ENCODE measurements at regions not wholly inside any gene's neighbourhood (a gene's known extent, or its start where the extent isn't known, plus 50 kb on each side); places are given as distances from the start of the nearest gene placed in this dataset.

GRCh38 chr13:99061411-99061810, 83.5 kb upstream of the DOCK9 start:
- Histone ChIP-seq H3K27ac (peak overlapping the region; percentile 21), H3K4me2 (no peak overlapping the region), H3K9me3 (ENCODE audit: low read depth) (no peaks in the 10 kb centered on the region), H3K9me2 (replicated peaks; ENCODE audit: insufficient read depth) (no peaks in the 10 kb centered on the region), H3K36me3 (replicated peaks; ENCODE audit: insufficient read depth, low read depth) (no peaks in the 10 kb centered on the region), H2AFZ (no peak overlapping the region), H3K4me3 (no peak overlapping the region), H4K20me1 (ENCODE audit: insufficient read depth, poor library complexity, severe bottlenecking) (no peaks in the 10 kb centered on the region), H3K27me3 (no peaks in the 10 kb centered on the region), H3K4me1 (ENCODE audit: insufficient read depth) (peaks cover 30% of the 10 kb centered on the region), H3K79me2 (peaks cover 3% of the 10 kb centered on the region)
- 71% methylated on average over 4 of the region's 4 CpGs for WGBS (ENCODE audit: low lambda C conversion rate, missing lambda C conversion rate)
- no peak for DNase-seq (ENCODE audit: low spot score)
- TF ChIP-seq EZH2phosphoT487 (IDR thresholded peaks at IDR 0.05; ENCODE audit: low read depth, severe bottlenecking, unreplicated experiment) (no peak), EZH2 (IDR thresholded peaks at IDR 0.05; ENCODE audit: borderline replicate concordance) (no peak), CTCF (IDR thresholded peaks at IDR 0.05; ENCODE audit: poor library complexity) (no peak)

GRCh38 chr13:99062593-99062992, 84.7 kb upstream of the DOCK9 start:
- Histone ChIP-seq H3K4me2 (peak overlapping the region; percentile 20), H2AFZ (no peak overlapping the region)

GRCh38 chr13:99063178-99063577, 85.3 kb upstream of the DOCK9 start:
- H4K20me1 ChIP-seq (ENCODE audit: insufficient read depth, poor library complexity, severe bottlenecking) = no peaks in the 10 kb centered on the region
- no peak for DNase-seq (ENCODE audit: low spot score)
- no peaks in the 10 kb centered on the region for H3K9me2 ChIP-seq (replicated peaks; ENCODE audit: insufficient read depth)
- no peak overlapping the region for H3K4me2 ChIP-seq
- no peak overlapping the region for H3K4me3 ChIP-seq
- no peaks in the 10 kb centered on the region for H3K9me3 ChIP-seq (ENCODE audit: low read depth)
- H3K27ac ChIP-seq = peak overlapping the region; percentile 63
- H3K79me2 ChIP-seq = peaks cover 3% of the 10 kb centered on the region
- H3K36me3 ChIP-seq (replicated peaks; ENCODE audit: insufficient read depth, low read depth) = no peaks in the 10 kb centered on the region
- no peaks in the 10 kb centered on the region for H3K27me3 ChIP-seq
- H2AFZ ChIP-seq = no peak overlapping the region
- TF ChIP-seq CTCF (IDR thresholded peaks at IDR 0.05; ENCODE audit: poor library complexity) (no peak), EZH2 (IDR thresholded peaks at IDR 0.05; ENCODE audit: borderline replicate concordance) (no peak), EZH2phosphoT487 (IDR thresholded peaks at IDR 0.05; ENCODE audit: low read depth, severe bottlenecking, unreplicated experiment) (no peak)
- 96% methylated on average over 8 of the region's 8 CpGs for WGBS (ENCODE audit: low lambda C conversion rate, missing lambda C conversion rate)
- peaks cover 25% of the 10 kb centered on the region for H3K4me1 ChIP-seq (ENCODE audit: insufficient read depth)

More at GRCh38 chr13:99062593-99062992, 84.7 kb upstream of the DOCK9 start:
- TF ChIP-seq EZH2phosphoT487 (IDR thresholded peaks at IDR 0.05; ENCODE audit: low read depth, severe bottlenecking, unreplicated experiment) (no peak), EZH2 (IDR thresholded peaks at IDR 0.05; ENCODE audit: borderline replicate concordance) (no peak), CTCF (IDR thresholded peaks at IDR 0.05; ENCODE audit: poor library complexity) (no peak)
- Histone ChIP-seq H3K27ac (peak overlapping the region; percentile 63), H3K9me3 (ENCODE audit: low read depth) (no peaks in the 10 kb centered on the region), H3K36me3 (replicated peaks; ENCODE audit: insufficient read depth, low read depth) (no peaks in the 10 kb centered on the region), H3K27me3 (no peaks in the 10 kb centered on the region), H3K9me2 (replicated peaks; ENCODE audit: insufficient read depth) (no peaks in the 10 kb centered on the region), H3K79me2 (peaks cover 3% of the 10 kb centered on the region), H3K4me3 (no peak overlapping the region), H3K4me1 (ENCODE audit: insufficient read depth) (peaks cover 25% of the 10 kb centered on the region), H4K20me1 (ENCODE audit: insufficient read depth, poor library complexity, severe bottlenecking) (no peaks in the 10 kb centered on the region)
- no peak for DNase-seq (ENCODE audit: low spot score)
- 72% methylated on average over 10 of the region's 10 CpGs for WGBS (ENCODE audit: low lambda C conversion rate, missing lambda C conversion rate)

GRCh38 chr13:99063952-99064351, 86.1 kb upstream of the DOCK9 start:
- no peak overlapping the region for H2AFZ ChIP-seq
- peak overlapping the region; percentile 23 for H3K27ac ChIP-seq
- H3K36me3 ChIP-seq (replicated peaks; ENCODE audit: insufficient read depth, low read depth) = no peaks in the 10 kb centered on the region
- 100% methylated on average over 1 of the region's 1 CpG for WGBS (ENCODE audit: low lambda C conversion rate, missing lambda C conversion rate)
- TF ChIP-seq EZH2phosphoT487 (IDR thresholded peaks at IDR 0.05; ENCODE audit: low read depth, severe bottlenecking, unreplicated experiment) (no peak), EZH2 (IDR thresholded peaks at IDR 0.05; ENCODE audit: borderline replicate concordance) (no peak), CTCF (IDR thresholded peaks at IDR 0.05; ENCODE audit: poor library complexity) (no peak)
- H3K9me2 ChIP-seq (replicated peaks; ENCODE audit: insufficient read depth) = no peaks in the 10 kb centered on the region
- H4K20me1 ChIP-seq (ENCODE audit: insufficient read depth, poor library complexity, severe bottlenecking) = no peaks in the 10 kb centered on the region
- DNase-seq (ENCODE audit: low spot score) = no peak
- H3K4me1 ChIP-seq (ENCODE audit: insufficient read depth) = peaks cover 25% of the 10 kb centered on the region
- H3K4me2 ChIP-seq = no peak overlapping the region
- no peaks in the 10 kb centered on the region for H3K9me3 ChIP-seq (ENCODE audit: low read depth)
- H3K27me3 ChIP-seq = no peaks in the 10 kb centered on the region
- H3K79me2 ChIP-seq = peaks cover 3% of the 10 kb centered on the region
- H3K4me3 ChIP-seq = no peak overlapping the region

Data from hepatocyte (in vitro differentiated cells).